Cardiac muscle cell (in vitro differentiated cells and primary cell): ENCODE measurements at regions not wholly inside any gene's neighbourhood (a gene's known extent, or its start where the extent isn't known, plus 50 kb on each side); places are given as distances from the start of the nearest gene placed in this dataset.

Source experiments
- DNase-seq, 2 donors: peaks; one replicate each; pipeline versions ENCODE4 v3.0.0 to v3.0.0-alpha.2; 2010 to 2017; ENCODE audit warnings: low read depth in 1 of 2, low spot score in 1 of 2
- H3K27ac ChIP-seq: fragments of 200-600 bp; sonication (generic); 2 replicates; pipeline ENCODE4 v1.5.1; 2016
- H3K27me3 ChIP-seq: fragments of 200-600 bp; sonication (generic); 2 replicates; pipeline ENCODE4 v1.6.0; 2016; ENCODE audit warnings: control low read depth
- H3K36me3 ChIP-seq: fragments of 200-600 bp; sonication (generic); 2 replicates; pipeline ENCODE4 v1.5.1; 2016; ENCODE audit warnings: control low read depth
- H3K4me1 ChIP-seq: fragments of 200-600 bp; sonication (generic); 2 replicates; pipeline ENCODE4 v1.8.1; 2017; ENCODE audit warnings: low read depth, mild to moderate bottlenecking, mixed run types
- H3K4me3 ChIP-seq: fragments of 200-600 bp; sonication (generic); 2 replicates; pipeline ENCODE4 v1.5.1; 2016; ENCODE audit warnings: mild to moderate bottlenecking
- H3K9me3 ChIP-seq: fragments of 200-600 bp; sonication (generic); 2 replicates; pipeline ENCODE4 v1.5.1; 2017; ENCODE audit warnings: low read depth, mild to moderate bottlenecking, control low read depth
- CTCF ChIP-seq: IDR thresholded peaks from 2 replicates; pipeline ENCODE4 v1.5.1; 2012; ENCODE audit warnings: low read depth, mild to moderate bottlenecking, low read length

GRCh38 chr2:61713457-61713856, 140.4 kb downstream of the FAM161A start:
- Histone ChIP-seq H3K36me3 (no peaks in the 10 kb centered on the region), H3K27ac (no peak overlapping the region), H3K9me3 (no peaks in the 10 kb centered on the region), H3K4me1 (no peaks in the 10 kb centered on the region), H3K4me3 (no peak overlapping the region), H3K27me3 (no peaks in the 10 kb centered on the region)
- DNase-seq, result no peak
- TF ChIP-seq CTCF, result no peak

GRCh38 chr2:61712060-61712459, 141.8 kb downstream of the FAM161A start:
- no peak for TF ChIP-seq CTCF
- Histone ChIP-seq H3K27ac (no peak overlapping the region), H3K27me3 (no peaks in the 10 kb centered on the region), H3K4me1 (peaks cover 7% of the 10 kb centered on the region), H3K36me3 (no peaks in the 10 kb centered on the region), H3K4me3 (no peak overlapping the region), H3K9me3 (no peaks in the 10 kb centered on the region)
- DNase-seq, result no peak

- Histone ChIP-seq H3K36me3 (no peaks in the 10 kb centered on the region), H3K4me3 (no peak overlapping the region), H3K27me3 (no peaks in the 10 kb centered on the region), H3K4me1 (peaks cover 7% of the 10 kb centered on the region), H3K27ac (no peak overlapping the region), H3K9me3 (no peaks in the 10 kb centered on the region)
- peak in 1 of 2 donors; percentile 6 for DNase-seq
- TF ChIP-seq CTCF, result no peak
These were observed 143.1 kb downstream of the FAM161A start for GRCh38 chr2:61710711-61711110.

GRCh38 chr2:61707984-61708852, 145.6 kb downstream of the FAM161A start:
- Histone ChIP-seq H3K27ac (peak overlapping the region; percentile 38), H3K36me3 (no peaks in the 10 kb centered on the region), H3K4me1 (peaks cover 7% of the 10 kb centered on the region), H3K27me3 (no peaks in the 10 kb centered on the region), H3K4me3 (no peak overlapping the region), H3K9me3 (no peaks in the 10 kb centered on the region)
- peak; percentile 3 to 55 for DNase-seq
- TF ChIP-seq CTCF, result no peak

- no peaks in the 10 kb centered on the region for H3K36me3 ChIP-seq
- H3K27me3 ChIP-seq, result no peaks in the 10 kb centered on the region
- peaks cover 7% of the 10 kb centered on the region for H3K4me1 ChIP-seq
- no peak overlapping the region for H3K4me3 ChIP-seq
- no peaks in the 10 kb centered on the region for H3K9me3 ChIP-seq
- no peak for TF ChIP-seq CTCF
- no peak for DNase-seq
- H3K27ac ChIP-seq, result no peak overlapping the region
These were observed 148.2 kb downstream of the FAM161A start for GRCh38 chr2:61705625-61706024.
